ENCODE measurements at regions not wholly inside any gene's neighbourhood (a gene's known extent, or its start where the extent isn't known, plus 50 kb on each side); places are given as distances from the start of the nearest gene placed in this dataset.

- TF ChIP-seq CTCF (conservative IDR thresholded peaks at IDR 0.05) = no peak
- no peak for TF ChIP-seq ZFX (IDR thresholded peaks at IDR 0.05)
- no peak overlapping the region for H3K27ac ChIP-seq
Observed at GRCh38 chr2:65566617-65567016, 134.2 kb upstream of the SPRED2 start.

GRCh38 chr2:65565681-65566080, 133.3 kb upstream of the SPRED2 start:
- no peak overlapping the region for H3K27ac ChIP-seq
- no peak for TF ChIP-seq CTCF (conservative IDR thresholded peaks at IDR 0.05)
- no peak for TF ChIP-seq ZFX (IDR thresholded peaks at IDR 0.05)

- no peak overlapping the region for H3K27ac ChIP-seq
- TF ChIP-seq CTCF (conservative IDR thresholded peaks at IDR 0.05) (no peak), ZFX (IDR thresholded peaks at IDR 0.05) (no peak)
Observed at GRCh38 chr2:65564299-65564698, 131.9 kb upstream of the SPRED2 start.

- H3K27ac ChIP-seq = no peak overlapping the region
- TF ChIP-seq CTCF (conservative IDR thresholded peaks at IDR 0.05) (no peak), ZFX (IDR thresholded peaks at IDR 0.05) (no peak)
Observed at GRCh38 chr2:65562890-65563289, 130.5 kb upstream of the SPRED2 start.

- TF ChIP-seq CTCF (conservative IDR thresholded peaks at IDR 0.05) (no peak), ZFX (IDR thresholded peaks at IDR 0.05) (no peak)
Observed at GRCh38 chr2:65558743-65559142, 126.3 kb upstream of the SPRED2 start.

GRCh38 chr2:65557616-65558573, 125.5 kb upstream of the SPRED2 start:
- H3K27ac ChIP-seq = no peak overlapping the region

More at GRCh38 chr2:65558743-65559142, 126.3 kb upstream of the SPRED2 start:
- H3K27ac ChIP-seq = no peak overlapping the region

More at GRCh38 chr2:65557616-65558573, 125.5 kb upstream of the SPRED2 start:
- TF ChIP-seq CTCF (conservative IDR thresholded peaks at IDR 0.05) = no peak
- TF ChIP-seq ZFX (IDR thresholded peaks at IDR 0.05) = no peak

Data from C4-2B (cell line).